LoVo (cell line): ENCODE measurements at regions not wholly inside any gene's neighbourhood (a gene's known extent, or its start where the extent isn't known, plus 50 kb on each side); places are given as distances from the start of the nearest gene placed in this dataset.
"Not testable (repeated sequence)": the region's sequence is repeated elsewhere in the genome, so short reads cannot be mapped to it uniquely, and the experiment has no call there.

ENCODE experiments used
- DNase-seq: peaks from one replicate; pipeline ENCODE4 v3.0.0-alpha.2; 2016; ENCODE audit warnings: low spot score

DNA sequence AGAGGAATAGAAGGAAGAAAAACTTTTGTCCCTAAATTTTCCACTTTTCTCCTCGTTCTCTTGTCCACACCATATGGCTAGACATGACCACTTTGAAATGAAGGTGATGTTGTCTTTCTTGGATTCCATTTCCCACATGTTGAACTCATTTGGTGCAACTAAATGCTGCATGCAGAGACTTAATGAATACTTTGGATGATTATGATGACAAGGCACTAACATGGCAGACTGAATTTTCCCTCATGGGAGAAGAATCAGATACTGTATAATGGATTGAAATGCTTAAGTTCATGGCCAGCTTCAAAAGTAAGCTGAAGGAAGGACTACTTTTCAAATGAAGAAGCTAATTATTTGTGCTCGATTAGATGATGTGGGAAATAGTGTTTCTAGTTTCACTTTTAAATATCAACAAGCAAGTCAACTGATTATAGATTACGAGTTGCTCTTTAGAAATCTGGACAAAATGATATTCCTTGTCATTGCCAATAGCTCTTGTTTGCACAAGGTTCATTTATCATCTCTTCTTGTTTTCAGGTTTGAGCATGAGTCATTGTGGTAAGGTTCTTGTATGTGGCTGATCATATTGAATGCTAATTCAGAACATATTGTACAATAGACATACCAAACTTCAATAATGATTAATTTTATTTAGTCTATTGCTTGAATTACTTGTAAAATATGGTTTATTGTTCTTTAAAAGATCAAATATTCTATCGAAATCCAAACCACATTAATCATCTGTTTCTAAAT lies 501.3 kb upstream of the FTMT start:
- no peak for DNase-seq

DNA sequence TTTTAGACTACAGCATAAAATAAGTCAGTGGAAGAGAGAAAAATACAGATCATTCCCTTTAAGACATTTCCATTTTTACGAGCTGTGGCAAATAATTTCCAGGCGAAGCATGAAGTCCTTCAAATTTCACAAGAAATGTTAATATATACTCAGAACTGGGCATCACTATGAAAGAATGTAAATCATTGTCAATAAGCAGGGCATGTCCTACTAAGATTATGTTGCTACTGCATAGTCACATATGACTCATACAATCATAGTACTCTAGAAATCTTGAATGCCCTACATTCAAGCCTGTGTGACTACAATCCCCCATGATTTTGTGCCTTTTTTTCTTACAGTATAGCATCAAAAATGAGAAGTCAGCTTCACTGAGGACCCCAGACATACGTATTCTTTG lies 485.2 kb upstream of the FTMT start:
- no peak for DNase-seq

DNA sequence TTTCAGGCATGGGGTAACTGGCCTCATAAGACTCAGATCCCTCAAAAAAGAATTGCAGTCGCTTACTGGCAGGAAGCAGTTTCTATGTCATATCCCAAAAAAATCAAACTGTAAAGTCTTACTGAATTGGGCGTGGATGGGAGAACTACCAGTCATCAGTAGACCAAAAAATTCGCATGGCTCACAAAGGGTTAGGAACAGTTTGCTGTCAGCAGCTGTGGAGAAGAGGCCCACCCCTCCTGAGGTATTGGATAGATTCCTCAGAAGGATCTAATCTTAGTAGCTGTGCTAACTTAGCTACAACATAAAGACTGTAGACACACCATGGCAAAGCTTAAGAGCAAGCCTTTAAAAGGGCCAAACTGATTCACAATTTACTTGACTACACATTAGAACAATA lies 478.3 kb upstream of the FTMT start:
- no peak for DNase-seq

DNA sequence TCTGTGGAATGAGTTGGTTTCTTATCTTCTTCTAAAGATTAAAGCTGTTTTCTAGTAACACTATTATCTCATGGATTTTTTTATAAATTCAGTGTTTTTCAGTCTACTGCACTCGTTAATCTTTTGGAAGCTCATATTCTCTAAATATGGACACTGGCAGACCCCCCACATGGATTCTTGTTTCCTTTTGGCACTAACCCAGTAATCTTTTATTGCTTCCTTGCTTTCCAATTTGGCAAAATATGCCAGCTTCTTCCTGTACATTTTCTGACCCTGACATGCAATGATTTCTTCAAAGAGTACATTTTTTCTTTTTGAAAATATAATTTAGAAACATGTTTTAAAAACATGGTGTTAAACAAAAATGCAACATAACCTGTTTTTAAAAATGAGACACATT lies 474.2 kb upstream of the FTMT start:
- no peak for DNase-seq

DNA sequence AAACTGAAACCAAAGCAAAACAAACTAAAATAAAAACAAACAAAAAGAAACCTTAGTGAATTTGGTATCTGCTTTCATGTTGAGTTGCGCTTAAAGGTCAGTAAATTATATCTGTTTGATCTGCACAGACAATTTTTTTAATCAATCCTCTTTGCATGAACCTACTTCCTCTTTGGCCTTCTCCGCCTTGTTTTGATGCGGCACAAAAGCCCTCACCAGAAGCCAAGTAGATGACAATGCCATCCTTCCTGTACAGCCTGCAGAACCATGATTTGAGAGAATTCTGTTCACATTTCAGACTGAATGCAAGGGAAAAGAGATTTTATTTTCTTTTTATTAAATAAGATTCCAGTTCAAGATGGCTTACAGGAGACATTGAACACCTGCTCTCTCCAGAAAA lies 473.6 kb upstream of the FTMT start:
- no peak for DNase-seq

DNA sequence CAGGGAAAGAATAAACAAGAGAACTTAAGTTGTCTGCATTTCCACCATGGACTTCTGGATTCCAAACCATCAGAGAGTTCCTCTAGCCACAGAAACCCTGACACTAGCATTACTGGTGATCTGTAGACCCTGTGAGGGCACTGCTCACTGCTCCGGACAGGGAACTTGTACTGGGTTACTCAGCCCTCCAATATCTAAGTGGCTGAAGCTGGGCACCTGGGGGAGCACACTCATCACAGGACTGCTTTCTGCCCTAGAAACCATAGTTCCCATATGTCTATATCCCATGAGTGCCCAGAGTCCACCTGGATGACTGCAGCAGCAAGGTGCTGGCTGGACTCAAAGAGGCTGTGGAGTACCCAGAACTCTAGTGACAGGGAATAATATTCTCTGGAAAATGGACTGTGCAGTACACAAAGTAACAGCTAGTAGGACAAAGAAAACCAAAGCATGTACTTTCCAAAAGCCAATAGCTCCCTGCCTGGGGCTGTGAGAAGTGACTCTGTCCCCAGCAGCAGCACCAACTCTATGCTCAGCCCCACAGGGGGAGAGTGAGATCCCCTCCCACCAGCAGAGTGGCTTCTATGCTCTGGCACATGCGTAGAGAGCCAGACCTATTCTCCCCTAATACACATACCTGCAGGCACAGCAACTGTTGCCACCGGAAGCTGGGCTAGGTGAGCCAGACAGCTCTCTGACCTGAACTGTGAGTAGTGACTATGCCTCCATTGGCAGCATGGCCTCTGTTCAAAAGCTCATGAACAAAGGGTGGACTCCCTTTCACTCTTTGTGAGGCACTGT lies 472.9 kb upstream of the FTMT start:
- no peak for DNase-seq

DNA sequence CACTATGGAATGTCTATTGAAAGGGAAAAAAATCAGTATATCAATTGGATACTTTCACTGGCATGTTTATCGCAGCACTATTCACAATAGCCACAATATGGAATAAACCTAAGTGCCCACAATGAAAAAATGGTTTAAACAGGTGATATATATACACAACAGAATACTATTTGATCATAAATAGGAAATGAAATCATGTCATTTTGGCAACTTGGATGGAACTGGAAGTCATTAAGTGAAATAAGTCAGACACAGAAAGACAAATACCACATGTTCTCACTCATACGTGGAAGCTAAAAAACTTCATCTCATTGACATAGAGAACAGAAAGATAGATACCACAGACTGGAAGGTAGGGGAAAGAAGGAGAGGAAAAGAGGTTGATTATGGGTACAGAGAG lies 471.6 kb upstream of the FTMT start:
- DNase-seq, result no peak

DNA sequence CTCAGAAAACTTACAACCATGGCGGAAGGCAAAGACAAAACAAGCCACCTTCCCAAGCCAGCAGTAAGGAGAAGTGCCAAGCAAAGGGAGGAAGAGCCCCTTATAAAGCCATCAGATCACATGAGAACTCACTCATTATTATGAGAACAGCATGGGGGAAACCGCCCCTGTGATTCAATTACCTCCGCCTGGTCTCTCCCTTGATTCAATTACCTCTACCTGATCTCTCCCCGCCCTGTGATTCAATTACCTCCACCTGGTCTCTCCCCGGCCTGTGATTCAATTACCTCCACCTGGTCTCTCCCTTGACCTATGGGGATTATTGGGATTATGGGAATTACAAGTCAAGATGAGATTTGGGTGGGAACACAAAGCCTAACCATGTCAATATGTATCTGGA lies 467.3 kb upstream of the FTMT start:
- DNase-seq, result no peak

DNA sequence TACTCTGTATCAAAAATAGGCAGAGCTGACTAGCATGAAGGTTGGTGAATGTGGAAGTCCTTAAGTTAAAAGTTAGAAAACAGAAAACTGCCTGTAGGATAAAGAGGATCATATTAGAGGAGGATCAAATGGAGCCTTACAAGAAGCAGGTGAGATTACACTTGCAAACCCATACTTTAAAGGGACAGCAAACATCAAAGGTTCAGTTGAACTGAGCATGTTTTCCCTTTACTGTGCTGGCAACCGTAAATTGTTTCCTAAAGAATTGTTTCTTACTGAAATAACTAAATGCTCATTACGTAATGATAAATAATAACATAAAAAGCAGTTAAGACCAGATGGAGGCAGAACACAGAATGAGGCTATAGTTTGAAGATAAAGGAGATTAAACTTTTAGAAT lies 465.3 kb upstream of the FTMT start:
- no peak for DNase-seq

DNA sequence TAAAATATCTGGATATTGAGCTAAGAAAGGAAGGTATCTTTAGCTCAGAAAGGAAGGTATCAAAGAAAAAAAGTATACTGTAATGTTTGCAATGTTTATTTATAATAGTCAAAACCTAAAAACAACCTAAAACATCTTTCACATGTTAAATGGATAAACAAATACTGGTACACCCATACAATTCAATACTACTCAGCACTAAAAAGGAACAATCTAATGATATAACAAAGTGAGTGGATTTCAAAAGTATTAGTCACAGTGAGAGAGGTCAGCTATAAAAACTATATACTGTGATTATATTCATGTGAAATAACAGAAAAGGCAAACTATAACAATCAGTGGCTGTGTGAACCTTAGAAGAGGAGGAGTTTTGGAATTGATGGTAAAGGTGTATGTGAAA lies 455.0 kb upstream of the FTMT start:
- DNase-seq, result no peak

DNA sequence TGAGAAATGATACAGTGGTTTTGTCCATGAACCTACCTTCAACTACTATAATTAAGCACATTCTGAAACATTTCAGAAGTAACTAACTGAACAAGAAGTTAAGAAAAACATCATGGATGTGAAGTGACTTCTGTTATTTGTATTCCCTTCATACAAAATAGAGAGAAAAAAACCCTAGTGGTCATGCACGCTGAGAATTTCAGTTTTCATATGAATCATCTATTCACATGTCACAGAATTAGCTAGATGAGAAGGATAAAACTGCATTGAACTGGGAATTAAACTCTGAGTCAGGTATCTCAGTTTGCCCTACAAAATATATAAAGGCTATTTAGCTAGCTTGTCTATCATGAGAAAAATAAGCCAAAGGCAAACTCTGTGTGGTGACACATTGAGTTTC lies 451.8 kb upstream of the FTMT start:
- DNase-seq, result no peak

DNA sequence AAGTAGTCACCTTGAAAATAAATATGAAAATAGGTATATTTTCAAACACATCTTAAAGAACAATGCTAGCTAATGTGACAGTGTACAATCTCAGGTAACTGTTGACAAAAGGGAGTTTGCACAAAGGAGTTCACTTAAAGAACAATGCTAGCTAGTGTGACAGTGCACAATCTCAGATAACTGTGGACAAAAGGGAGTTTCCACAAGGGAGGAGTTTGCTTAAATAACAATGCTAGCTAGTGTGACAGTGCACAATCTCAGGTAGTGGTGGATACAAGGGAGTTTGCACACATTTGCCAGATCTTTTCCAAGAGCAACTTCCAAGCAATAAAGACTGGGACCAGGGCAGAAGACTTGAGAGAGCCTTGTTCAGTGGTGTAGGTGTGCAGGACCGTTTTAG lies 442.9 kb upstream of the FTMT start:
- DNase-seq, result no peak

DNA sequence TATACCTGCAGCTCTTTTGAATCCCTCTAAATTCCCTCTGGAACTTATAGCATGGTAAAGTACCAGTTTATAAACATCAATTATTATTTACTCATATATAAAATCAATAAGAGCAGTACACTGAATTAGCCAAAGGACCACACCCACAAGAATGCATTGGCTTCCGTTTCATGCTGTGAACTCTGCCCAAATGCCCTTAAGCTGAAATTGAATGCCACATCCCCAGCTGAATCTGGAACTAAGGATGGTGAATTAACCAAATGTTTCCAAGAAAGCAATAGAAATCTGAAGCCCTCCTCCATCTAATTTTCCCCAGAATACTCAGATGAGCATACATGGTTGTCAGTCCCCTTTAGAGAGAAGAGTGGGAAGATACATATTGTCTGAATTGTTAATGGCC lies 436.4 kb upstream of the FTMT start:
- no peak for DNase-seq

DNA sequence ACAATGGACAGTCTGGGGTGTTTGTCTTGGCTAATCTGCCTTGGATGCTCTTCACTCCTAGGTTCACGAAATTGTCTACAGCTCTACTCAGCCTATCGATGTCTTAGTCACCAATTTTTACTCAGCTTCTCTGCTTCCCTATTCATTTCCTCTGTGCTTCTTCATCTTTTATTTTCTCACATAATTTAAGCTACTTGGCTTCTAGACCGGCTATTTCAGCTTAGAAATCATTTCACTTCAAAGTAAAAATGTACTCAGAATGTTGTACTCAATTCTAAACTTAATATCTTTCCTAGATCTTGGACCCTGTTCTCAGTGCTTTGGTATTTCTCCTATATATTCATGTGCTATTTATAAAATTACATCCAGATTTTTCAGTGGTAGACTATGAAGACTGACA lies 430.0 kb upstream of the FTMT start:
- no peak for DNase-seq

DNA sequence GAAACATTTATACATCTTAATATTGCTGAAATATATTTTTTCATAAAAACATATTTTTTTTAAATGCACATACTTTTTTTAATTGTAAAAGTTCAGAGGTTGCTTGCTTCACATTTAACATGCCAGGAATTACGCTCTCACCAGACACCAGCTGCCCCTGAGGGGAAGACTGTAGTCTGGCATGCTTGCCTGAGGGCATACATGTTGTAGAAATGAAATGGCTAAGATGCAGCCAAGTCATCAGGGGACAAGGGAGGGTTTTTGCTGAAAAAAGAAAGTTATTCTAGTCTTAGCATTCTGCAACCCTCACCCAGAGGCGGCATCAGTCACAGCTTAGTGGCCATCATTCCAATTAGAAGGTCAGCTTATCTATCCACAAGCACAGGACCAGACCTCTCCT lies 426.7 kb upstream of the FTMT start:
- DNase-seq, result no peak

DNA sequence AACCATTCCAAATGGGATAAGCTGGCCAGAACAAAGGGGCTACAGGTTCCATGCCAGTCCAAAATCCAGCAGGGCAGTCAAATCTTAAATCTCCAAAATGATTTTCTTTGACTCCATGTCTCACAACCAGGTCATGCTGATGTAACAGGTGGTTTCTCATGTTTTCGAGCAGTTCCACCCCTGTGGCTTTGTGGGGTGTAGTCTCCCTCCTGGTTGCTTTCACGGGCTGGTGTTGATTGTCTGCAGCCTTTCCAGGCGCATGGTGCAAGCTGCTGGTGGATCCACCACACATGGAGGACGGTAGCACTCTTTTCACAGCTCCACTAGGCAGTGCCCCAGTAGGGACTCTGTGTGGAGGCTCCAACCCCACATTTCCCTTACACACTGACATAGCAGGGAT lies 425.5 kb upstream of the FTMT start:
- DNase-seq, result no peak

DNA sequence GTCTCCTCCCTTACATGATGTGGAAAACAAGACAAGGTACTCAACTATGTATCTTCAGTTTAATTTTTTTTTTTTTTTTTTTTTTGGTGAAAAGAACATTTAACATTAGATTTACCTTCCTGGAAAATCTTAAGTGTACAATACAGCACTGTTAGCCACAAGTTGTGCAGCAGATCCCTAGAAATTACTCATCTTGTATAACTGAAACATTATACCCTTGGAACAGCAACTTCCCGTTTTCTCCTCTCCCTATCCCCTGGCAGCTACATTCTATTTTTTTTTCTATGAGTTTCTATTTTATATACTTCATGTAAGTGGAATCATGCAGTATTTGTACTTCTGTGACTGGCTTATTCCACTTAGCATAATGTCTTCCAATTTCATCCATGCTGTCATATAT lies 421.9 kb upstream of the FTMT start:
- no peak for DNase-seq

DNA sequence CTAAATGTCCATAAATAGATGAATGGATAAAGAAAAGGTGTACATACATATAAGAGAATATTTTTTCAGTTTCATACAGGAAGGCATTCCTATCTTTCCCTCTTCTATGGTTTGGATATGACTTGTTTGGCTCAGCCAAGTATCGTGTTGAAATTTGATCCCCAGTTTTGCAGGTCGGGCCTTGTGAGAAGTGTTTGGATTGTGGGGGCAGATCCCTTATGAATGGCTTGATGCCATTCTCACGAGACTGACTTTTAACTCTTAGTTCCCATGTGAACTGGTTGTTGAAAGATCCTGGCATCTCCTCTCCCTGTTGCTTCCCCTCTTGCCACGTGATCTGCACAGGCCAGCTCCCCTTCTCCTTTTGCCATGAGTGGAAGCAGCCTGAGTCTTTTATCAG lies 421.1 kb upstream of the FTMT start:
- no peak for DNase-seq

DNA sequence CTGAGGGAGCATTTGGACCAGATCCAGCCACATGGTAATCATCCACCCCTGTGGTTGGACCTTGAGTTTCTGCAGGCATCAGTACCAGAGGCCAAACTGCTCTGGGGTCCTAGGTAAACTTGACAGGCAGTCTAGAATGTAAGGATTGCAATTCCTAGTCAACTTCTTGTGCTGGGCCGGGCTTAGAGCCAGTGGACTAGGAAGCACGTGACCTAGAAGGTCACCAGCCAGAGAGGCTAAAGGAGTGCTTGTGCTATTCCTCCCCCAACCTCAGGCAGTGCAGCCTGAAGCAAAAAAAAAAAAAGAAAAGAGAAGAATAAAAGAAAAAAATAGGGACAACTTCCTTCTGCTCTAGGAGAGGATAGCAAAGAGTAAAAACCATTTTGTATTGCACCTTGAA lies 406.2 kb upstream of the FTMT start:
- DNase-seq, result no peak

DNA sequence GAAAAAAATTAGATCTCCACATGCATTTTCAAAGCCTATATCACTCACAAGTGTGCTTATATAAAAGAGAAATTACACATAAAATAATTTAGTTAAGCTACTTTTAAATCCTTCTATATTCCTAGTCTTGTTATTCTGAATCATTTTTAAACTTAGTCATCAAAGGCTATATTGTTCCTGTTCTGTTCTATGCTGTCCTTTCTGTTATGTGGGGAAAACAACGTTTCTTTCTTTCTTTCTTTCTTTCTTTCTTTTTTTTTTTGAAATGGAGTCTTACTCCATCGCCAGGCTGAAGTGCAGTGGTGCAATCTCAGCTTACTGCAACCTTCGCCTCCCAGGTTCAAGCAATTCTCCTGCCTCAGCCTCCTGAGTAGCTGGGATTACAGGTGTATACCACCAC lies 389.2 kb upstream of the FTMT start:
- no peak for DNase-seq

DNA sequence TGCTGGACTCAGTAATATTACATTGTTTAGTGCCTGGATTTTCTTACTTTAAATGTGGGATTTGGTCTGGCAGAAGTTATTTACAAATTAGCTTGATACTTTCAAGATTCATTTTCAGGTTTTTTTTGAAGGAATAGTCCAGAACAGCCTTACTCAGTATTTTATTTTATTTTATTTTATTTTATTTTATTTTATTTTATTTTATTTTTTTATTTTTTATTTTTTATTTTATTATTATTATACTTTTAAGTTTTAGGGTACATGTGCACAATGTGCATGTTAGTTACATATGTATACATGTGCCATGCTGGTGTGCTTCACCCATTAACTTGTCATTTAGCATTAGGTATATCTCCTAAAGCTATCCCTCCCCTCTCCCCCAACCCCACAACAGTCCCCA lies 380.5 kb upstream of the FTMT start:
- not testable (repeated sequence) for DNase-seq

DNA sequence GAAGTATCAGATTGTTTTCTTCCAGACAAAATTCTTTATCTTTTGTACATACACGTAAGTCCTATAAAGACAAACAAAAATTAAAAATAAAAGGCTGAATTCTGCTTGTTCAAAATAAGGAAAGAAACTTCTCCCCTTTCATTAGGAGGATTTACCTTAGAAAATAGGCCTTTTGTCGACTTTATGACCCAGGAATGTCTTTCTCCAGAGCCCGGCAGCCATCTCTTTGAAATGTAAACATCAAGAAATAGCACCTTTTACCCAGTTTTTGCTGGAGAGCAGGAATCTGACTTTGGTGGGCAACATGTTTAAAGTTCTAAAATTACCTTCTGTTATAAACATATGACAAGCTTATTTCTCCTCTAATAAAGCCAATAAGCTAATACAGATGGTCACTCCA lies 373.0 kb upstream of the FTMT start:
- DNase-seq, result no peak

DNA sequence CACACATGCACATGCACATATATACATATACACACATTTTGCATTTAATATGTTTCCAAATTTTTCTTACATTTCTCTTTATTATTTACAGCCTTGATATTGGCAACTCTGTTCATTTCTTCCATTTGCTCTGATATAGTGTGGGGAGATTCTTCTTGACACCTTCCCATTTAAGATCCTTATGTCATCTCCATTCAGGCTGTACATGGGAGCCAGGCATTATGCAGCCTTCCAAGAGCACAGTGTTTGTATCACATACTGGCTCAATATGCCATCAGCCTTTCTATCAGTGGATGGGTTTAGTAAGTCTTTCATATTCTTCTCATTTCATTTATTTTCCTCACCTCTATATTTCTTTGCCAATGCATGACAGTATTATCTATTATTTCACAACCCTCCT lies 372.3 kb upstream of the FTMT start:
- DNase-seq, result no peak

DNA sequence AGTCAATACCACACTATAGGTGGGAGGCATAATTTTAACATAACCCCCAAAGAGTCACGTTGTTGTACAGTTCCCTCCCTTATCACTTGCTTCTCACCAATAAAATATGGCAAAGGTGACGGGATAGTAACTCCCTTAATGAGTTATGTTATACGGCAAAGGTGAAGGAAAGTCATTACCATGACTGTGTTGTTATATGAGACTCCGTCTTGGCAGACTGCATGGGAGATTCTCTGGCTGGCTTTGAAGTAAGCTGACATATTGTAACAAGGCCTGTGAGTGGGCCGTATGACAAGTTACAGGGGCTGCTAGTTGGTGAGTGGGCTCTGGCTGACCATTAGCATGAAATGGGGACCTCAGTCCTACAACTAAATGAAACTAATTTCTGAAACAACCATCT lies 366.4 kb upstream of the FTMT start:
- no peak for DNase-seq
